Gastrocnemius medialis (tissue), 4 donors: ENCODE measurements at regions not wholly inside any gene's neighbourhood (a gene's known extent, or its start where the extent isn't known, plus 50 kb on each side); places are given as distances from the start of the nearest gene placed in this dataset.

Experiments used
- CTCF ChIP-seq, 5 experiments: fragments of 450-650 bp in 3 of 5; fragments of 200-600 bp in 2 of 5; sonication (generic) in 2 of 5; IDR thresholded peaks in 4 of 5; conservative IDR thresholded peaks in 1 of 5; 1 replicate in 4 of 5; 2 replicates in 1 of 5; pipeline ENCODE4 v1.5.1; 2016 to 2019; ENCODE audit warnings: antibody characterized with exemption in 5 of 5, mild to moderate bottlenecking in 3 of 5, moderate library complexity in 3 of 5
- POLR2A ChIP-seq, 2 donors: fragments of 450-650 bp; IDR thresholded peaks; one replicate each; pipeline ENCODE4 v1.6.1; 2017; ENCODE audit warnings: antibody characterized with exemption in 2 of 2, mild to moderate bottlenecking in 2 of 2, moderate library complexity in 2 of 2

- TF ChIP-seq CTCF (IDR thresholded peaks at IDR 0.05 in 4 of 5, conservative IDR thresholded peaks at IDR 0.05 in 1 of 5) (no peak), POLR2A (IDR thresholded peaks at IDR 0.05) (no peak)
Observed at GRCh38 chr9:118959366-118959765, 409.9 kb downstream of the BRINP1 start.
